ENCODE measurements at regions not wholly inside any gene's neighbourhood (a gene's known extent, or its start where the extent isn't known, plus 50 kb on each side); places are given as distances from the start of the nearest gene placed in this dataset.

DNA sequence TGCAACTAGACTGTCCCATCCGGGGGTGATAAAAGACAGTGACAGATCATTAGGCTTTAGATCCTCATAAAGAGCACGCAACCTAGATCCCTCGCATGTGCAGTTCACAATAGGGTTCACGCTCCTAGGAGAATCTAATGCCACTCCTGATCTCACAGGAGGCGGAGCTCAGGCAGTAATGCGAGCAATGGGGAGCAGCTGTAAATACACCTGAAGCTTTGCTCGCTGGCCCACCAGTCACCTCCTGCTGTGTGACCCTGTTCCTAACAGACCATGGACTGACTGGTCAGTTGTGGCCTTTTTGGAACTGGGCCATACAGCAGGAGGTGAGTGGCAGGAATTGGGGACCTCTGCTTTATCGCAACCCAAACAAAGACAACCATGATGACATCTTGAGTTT lies 173.2 kb downstream of the DLEU7 start:
- H3K14ac ChIP-seq (replicated peaks; ENCODE audit: low read depth, low read length): no peak overlapping the region

More for the DNA sequence above, 173.2 kb downstream of the DLEU7 start:
- no peak overlapping the region for H2BK120ac ChIP-seq (ENCODE audit: low read depth, low read length)
- H2AFZ ChIP-seq (replicated peaks; ENCODE audit: low read length, poor library complexity): no peak overlapping the region
- intact Hi-C loops (cut with micrococcal nuclease) (no loop called here), dilution Hi-C loops (cut with HindIII; ENCODE audit: low sequenced_read_pairs, unreplicated experiment) (no loop called here), in situ Hi-C loops (cut with MboI; ENCODE audit: low sequenced_read_pairs) (no loop called here)
- ChIA-PET CTCF (no interaction called here), POLR2A (ENCODE audit: unreplicated experiment) (no interaction called here)
- no peaks in the 10 kb centered on the region for H3K9me1 ChIP-seq (ENCODE audit: insufficient read depth, low read length)
- H3K4ac ChIP-seq (ENCODE audit: low read depth, low read length): no peak overlapping the region
- H2BK15ac ChIP-seq (ENCODE audit: low read depth, low read length): no peak overlapping the region
- no peak overlapping the region for H3K23ac ChIP-seq (ENCODE audit: low read depth, low read length)
- H3K9me3 ChIP-seq (ENCODE audit: control insufficient read depth, insufficient read depth, low read length): 0 out of 2 replicates have a peak, but pooled peaks cover 2% of the 10 kb centered on the region
- no peak overlapping the region for H2BK20ac ChIP-seq (ENCODE audit: low read depth, low read length)
- no peaks in the 10 kb centered on the region for H3K4me1 ChIP-seq (ENCODE audit: control insufficient read depth, insufficient read depth, low read length)
- no peak overlapping the region for H2BK5ac ChIP-seq (ENCODE audit: low read depth, low read length, poor library complexity, severe bottlenecking)
- 80% methylated on average over 1 of the region's 8 CpGs; no CpG with 5 or more reads in 1 of the 2 experiments for WGBS, 2 experiments (ENCODE audit: extremely low coverage in 2 of 2, insufficient read length in 1 of 2)
- TF ChIP-seq MAFK (IDR thresholded peaks at IDR 0.05; ENCODE audit: low read depth, low read length) (no peak), RCOR1 (IDR thresholded peaks at IDR 0.05; ENCODE audit: insufficient replicate concordance, low read length) (no peak), MXI1 (IDR thresholded peaks at IDR 0.05; ENCODE audit: borderline replicate concordance, low read depth, low read length) (no peak), POLR2A (IDR thresholded peaks at IDR 0.05; ENCODE audit: low read depth, low read length) (no peak), CHD1 (IDR thresholded peaks at IDR 0.05; ENCODE audit: low read depth, low read length) (no peak), NFE2L2 (IDR thresholded peaks at IDR 0.05; ENCODE audit: low read depth, low read length) (no peak), RFX5 (IDR thresholded peaks at IDR 0.05; ENCODE audit: low read depth, low read length) (no peak), CEBPB (IDR thresholded peaks at IDR 0.05; ENCODE audit: low read depth, low read length) (no peak)
- TF ChIP-seq, protein P1, sequence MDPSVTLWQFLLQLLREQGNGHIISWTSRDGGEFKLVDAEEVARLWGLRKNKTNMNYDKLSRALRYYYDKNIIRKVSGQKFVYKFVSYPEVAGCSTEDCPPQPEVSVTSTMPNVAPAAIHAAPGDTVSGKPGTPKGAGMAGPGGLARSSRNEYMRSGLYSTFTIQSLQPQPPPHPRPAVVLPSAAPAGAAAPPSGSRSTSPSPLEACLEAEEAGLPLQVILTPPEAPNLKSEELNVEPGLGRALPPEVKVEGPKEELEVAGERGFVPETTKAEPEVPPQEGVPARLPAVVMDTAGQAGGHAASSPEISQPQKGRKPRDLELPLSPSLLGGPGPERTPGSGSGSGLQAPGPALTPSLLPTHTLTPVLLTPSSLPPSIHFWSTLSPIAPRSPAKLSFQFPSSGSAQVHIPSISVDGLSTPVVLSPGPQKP (IDR thresholded peaks at IDR 0.05; ENCODE audit: borderline replicate concordance, low read depth, low read length): no peak
- TF ChIP-seq, protein P2, sequence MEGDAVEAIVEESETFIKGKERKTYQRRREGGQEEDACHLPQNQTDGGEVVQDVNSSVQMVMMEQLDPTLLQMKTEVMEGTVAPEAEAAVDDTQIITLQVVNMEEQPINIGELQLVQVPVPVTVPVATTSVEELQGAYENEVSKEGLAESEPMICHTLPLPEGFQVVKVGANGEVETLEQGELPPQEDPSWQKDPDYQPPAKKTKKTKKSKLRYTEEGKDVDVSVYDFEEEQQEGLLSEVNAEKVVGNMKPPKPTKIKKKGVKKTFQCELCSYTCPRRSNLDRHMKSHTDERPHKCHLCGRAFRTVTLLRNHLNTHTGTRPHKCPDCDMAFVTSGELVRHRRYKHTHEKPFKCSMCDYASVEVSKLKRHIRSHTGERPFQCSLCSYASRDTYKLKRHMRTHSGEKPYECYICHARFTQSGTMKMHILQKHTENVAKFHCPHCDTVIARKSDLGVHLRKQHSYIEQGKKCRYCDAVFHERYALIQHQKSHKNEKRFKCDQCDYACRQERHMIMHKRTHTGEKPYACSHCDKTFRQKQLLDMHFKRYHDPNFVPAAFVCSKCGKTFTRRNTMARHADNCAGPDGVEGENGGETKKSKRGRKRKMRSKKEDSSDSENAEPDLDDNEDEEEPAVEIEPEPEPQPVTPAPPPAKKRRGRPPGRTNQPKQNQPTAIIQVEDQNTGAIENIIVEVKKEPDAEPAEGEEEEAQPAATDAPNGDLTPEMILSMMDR (conservative IDR thresholded peaks at IDR 0.05; ENCODE audit: low read depth, low read length): no peak
- TF ChIP-seq, protein P3, sequence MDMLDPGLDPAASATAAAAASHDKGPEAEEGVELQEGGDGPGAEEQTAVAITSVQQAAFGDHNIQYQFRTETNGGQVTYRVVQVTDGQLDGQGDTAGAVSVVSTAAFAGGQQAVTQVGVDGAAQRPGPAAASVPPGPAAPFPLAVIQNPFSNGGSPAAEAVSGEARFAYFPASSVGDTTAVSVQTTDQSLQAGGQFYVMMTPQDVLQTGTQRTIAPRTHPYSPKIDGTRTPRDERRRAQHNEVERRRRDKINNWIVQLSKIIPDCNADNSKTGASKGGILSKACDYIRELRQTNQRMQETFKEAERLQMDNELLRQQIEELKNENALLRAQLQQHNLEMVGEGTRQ (IDR thresholded peaks at IDR 0.05; ENCODE audit: low read depth, low read length): no peak
- H3K18ac ChIP-seq (ENCODE audit: low read depth, low read length): no peak overlapping the region
- no peak overlapping the region for H3K27ac ChIP-seq (ENCODE audit: insufficient read depth, low read length)
- H4K5ac ChIP-seq (ENCODE audit: low read depth, low read length): no peak overlapping the region
- H3K4me2 ChIP-seq (ENCODE audit: low read depth, low read length): no peak overlapping the region
- no peak overlapping the region for H4K8ac ChIP-seq (ENCODE audit: low read depth in 2 of 2, low read length in 2 of 2)
- no peak overlapping the region for H3K56ac ChIP-seq (ENCODE audit: extremely low read depth, insufficient read depth, low read length)
- no peak overlapping the region for H3K9ac ChIP-seq (ENCODE audit: low read depth, low read length)
- peaks cover 39% of the 10 kb centered on the region for H3K27me3 ChIP-seq (ENCODE audit: control insufficient read depth, insufficient read depth, low read length)
- H3K4me3 ChIP-seq (ENCODE audit: insufficient read depth, low read depth, low read length): no peak overlapping the region
- ATAC-seq (ENCODE audit: low read depth) (no peak), DNase-seq (no peak)
- H3K79me1 ChIP-seq (ENCODE audit: low read depth in 1 of 2, low read length in 2 of 2): no peaks in the 10 kb centered on the region
- no peak overlapping the region for H2AK5ac ChIP-seq (ENCODE audit: low read depth, low read length)
- H4K20me1 ChIP-seq (ENCODE audit: insufficient read depth, low read length): no peaks in the 10 kb centered on the region
- no peak overlapping the region for H2AK9ac ChIP-seq (replicated peaks; ENCODE audit: low read depth, low read length, poor library complexity)
- BruUV-seq (replicated peaks): no TSS peak
- H3K36me3 ChIP-seq (ENCODE audit: control insufficient read depth, insufficient read depth, low read length): no peaks in the 10 kb centered on the region
- no peak overlapping the region for H4K91ac ChIP-seq (ENCODE audit: insufficient read depth, low read depth, low read length)
